Smooth muscle cell (in vitro differentiated cells): ENCODE measurements at regions not wholly inside any gene's neighbourhood (a gene's known extent, or its start where the extent isn't known, plus 50 kb on each side); places are given as distances from the start of the nearest gene placed in this dataset.

ENCODE experiments used
- DNase-seq: peaks from one replicate; lab custom pipeline; 2025; ENCODE audit not compliant: unreplicated experiment; lab: John Stamatoyannopoulos, UW
- H2AFZ ChIP-seq: fragments of 200-600 bp; sonication (generic); 2 replicates; pipeline ENCODE4 v1.6.0; 2016; ENCODE audit warnings: antibody characterized with exemption, low read depth, mild to moderate bottlenecking
- H3F3A ChIP-seq: fragments of 200-600 bp; sonication (generic); 2 replicates; pipeline ENCODE4 v1.6.0; 2017; ENCODE audit warnings: antibody characterized with exemption, low read depth
- H3K27ac ChIP-seq: fragments of 200-600 bp; sonication (generic); 2 replicates; pipeline ENCODE4 v1.5.1; 2016; ENCODE audit warnings: low read depth, mild to moderate bottlenecking
- H3K27me3 ChIP-seq: fragments of 200-600 bp; sonication (generic); 2 replicates; pipeline ENCODE4 v1.6.1; 2016; ENCODE audit warnings: low read depth, mild to moderate bottlenecking
- H3K36me3 ChIP-seq: fragments of 200-600 bp; sonication (generic); 2 replicates; pipeline ENCODE4 v1.5.1; 2016; ENCODE audit warnings: low read depth
- H3K4me1 ChIP-seq: fragments of 200-600 bp; sonication (generic); 2 replicates; pipeline ENCODE4 v1.5.1; 2016; ENCODE audit warnings: low read depth
- H3K4me2 ChIP-seq: fragments of 200-600 bp; sonication (generic); 2 replicates; pipeline ENCODE4 v1.6.0; 2016; ENCODE audit warnings: mild to moderate bottlenecking
- H3K4me3 ChIP-seq: fragments of 200-600 bp; sonication (generic); 2 replicates; pipeline ENCODE4 v1.5.1; 2016; ENCODE audit warnings: mild to moderate bottlenecking
- H3K79me2 ChIP-seq: fragments of 200-600 bp; sonication (generic); 2 replicates; pipeline ENCODE4 v1.6.0; 2016; ENCODE audit warnings: low read depth, mild to moderate bottlenecking
- H3K9ac ChIP-seq: fragments of 200-600 bp; sonication (generic); 2 replicates; pipeline ENCODE4 v1.6.0; 2016; ENCODE audit warnings: low read depth
- H3K9me3 ChIP-seq: fragments of 200-600 bp; sonication (generic); replicated peaks from 2 replicates; pipeline ENCODE4 v1.5.1; 2016; ENCODE audit warnings: low read depth
- H4K20me1 ChIP-seq: fragments of 200-600 bp; sonication (generic); 2 replicates; pipeline ENCODE4 v1.6.0; 2016; ENCODE audit warnings: low read depth
- WGBS: methylation state at CpG from one replicate; pipeline ENCODE4 v1.1.7; 2016; ENCODE audit warnings: low lambda C conversion rate; 5-methylcytosine and 5-hydroxymethylcytosine counted together
- TF ChIP-seq, protein P1 (sequence below): fragments of 200-600 bp; sonication (generic); IDR thresholded peaks from 2 replicates; pipeline ENCODE4 v1.5.1; 2017; ENCODE audit warnings: borderline replicate concordance, mild to moderate bottlenecking, antibody characterized with exemption; ENCODE audit not compliant: insufficient read depth, poor library complexity, severe bottlenecking

DNA sequence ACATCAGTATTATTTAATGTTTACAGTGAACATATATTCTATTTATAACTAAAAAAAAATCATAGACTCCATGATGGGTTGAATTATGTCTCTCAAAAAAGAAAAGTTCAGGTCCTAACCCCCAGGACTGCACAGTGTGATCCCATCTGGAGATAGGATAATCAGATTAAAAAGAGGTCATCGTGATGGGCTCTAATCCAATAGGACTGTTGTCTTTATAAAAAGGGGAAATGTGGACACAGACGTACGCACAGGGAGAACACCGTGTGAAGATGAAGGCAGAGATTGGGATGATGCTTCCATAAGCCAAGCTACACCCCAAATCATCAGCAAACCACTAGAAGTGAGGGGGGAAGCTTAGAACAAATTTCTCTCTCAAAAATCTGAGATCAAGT lies 221.4 kb downstream of the SNX18 start:
- Histone ChIP-seq H3K27ac (no peak overlapping the region), H3K27me3 (no peaks in the 10 kb centered on the region), H4K20me1 (no peaks in the 10 kb centered on the region), H3K4me2 (no peak overlapping the region), H3K36me3 (no peaks in the 10 kb centered on the region), H3K4me3 (no peak overlapping the region), H3K4me1 (peaks cover 19% of the 10 kb centered on the region), H3K79me2 (no peaks in the 10 kb centered on the region), H3K9me3 (no peaks in the 10 kb centered on the region), H2AFZ (no peak overlapping the region), H3K9ac (no peak overlapping the region), H3F3A (peaks cover 15% of the 10 kb centered on the region)
- WGBS: over 99% methylated on average over 4 of the region's 4 CpGs
- TF ChIP-seq, protein P1, sequence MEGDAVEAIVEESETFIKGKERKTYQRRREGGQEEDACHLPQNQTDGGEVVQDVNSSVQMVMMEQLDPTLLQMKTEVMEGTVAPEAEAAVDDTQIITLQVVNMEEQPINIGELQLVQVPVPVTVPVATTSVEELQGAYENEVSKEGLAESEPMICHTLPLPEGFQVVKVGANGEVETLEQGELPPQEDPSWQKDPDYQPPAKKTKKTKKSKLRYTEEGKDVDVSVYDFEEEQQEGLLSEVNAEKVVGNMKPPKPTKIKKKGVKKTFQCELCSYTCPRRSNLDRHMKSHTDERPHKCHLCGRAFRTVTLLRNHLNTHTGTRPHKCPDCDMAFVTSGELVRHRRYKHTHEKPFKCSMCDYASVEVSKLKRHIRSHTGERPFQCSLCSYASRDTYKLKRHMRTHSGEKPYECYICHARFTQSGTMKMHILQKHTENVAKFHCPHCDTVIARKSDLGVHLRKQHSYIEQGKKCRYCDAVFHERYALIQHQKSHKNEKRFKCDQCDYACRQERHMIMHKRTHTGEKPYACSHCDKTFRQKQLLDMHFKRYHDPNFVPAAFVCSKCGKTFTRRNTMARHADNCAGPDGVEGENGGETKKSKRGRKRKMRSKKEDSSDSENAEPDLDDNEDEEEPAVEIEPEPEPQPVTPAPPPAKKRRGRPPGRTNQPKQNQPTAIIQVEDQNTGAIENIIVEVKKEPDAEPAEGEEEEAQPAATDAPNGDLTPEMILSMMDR: no peak
- DNase-seq: no peak

DNA sequence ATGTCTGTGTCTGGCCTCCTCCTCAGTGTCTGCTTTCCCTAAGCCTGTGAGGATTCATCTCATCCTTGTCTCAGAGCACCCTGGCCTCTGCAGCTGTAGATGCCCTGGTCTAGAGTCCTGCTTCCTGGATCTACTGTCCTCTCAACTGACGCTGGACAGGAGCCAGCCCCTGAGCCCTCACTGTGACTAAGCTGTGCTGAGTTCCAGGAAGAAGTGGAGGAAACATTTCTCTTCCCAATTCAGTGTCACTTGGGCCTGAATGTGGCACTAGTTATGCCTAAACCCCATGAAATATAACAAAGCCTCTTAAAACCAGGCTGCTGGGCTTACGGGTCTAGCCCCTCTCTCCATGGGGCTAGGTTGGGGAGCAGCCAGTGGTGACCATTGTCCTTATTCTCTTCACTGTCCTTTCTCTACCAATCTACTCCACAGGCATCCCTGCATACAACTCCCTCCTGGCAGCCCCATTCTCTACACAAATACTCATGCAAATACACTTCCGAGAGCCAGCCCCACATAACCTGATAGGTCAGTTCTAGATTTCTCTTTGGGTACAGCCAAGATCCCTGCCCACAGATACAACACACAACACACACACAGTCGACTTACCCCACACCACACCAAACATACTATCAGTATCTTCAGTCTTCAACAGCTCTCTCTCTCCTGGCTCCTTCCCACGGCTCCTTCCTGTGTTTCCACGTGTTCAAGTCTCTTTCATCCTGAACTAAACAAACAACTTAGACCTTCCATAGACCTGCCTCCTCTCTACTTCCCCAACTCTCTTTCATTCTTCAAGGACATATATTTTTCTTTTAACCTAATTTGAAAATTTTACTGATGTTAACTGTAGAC lies 220.8 kb downstream of the SNX18 start:
- no peak for DNase-seq
- no peaks in the 10 kb centered on the region for H3K36me3 ChIP-seq
- H3K27me3 ChIP-seq: no peaks in the 10 kb centered on the region
- H4K20me1 ChIP-seq: no peaks in the 10 kb centered on the region
- H2AFZ ChIP-seq: peak overlapping the region; percentile 28
- no peak overlapping the region for H3K4me2 ChIP-seq
- H3K4me3 ChIP-seq: no peak overlapping the region
- no peaks in the 10 kb centered on the region for H3K79me2 ChIP-seq
- no peak overlapping the region for H3K9ac ChIP-seq
- peak overlapping the region; percentile 10 for H3K27ac ChIP-seq
- TF ChIP-seq, protein P1: no peak
- peaks cover 13% of the 10 kb centered on the region for H3K4me1 ChIP-seq
- 77% methylated on average over 6 of the region's 6 CpGs for WGBS
- no peaks in the 10 kb centered on the region for H3K9me3 ChIP-seq
- peaks cover 10% of the 10 kb centered on the region for H3F3A ChIP-seq

DNA sequence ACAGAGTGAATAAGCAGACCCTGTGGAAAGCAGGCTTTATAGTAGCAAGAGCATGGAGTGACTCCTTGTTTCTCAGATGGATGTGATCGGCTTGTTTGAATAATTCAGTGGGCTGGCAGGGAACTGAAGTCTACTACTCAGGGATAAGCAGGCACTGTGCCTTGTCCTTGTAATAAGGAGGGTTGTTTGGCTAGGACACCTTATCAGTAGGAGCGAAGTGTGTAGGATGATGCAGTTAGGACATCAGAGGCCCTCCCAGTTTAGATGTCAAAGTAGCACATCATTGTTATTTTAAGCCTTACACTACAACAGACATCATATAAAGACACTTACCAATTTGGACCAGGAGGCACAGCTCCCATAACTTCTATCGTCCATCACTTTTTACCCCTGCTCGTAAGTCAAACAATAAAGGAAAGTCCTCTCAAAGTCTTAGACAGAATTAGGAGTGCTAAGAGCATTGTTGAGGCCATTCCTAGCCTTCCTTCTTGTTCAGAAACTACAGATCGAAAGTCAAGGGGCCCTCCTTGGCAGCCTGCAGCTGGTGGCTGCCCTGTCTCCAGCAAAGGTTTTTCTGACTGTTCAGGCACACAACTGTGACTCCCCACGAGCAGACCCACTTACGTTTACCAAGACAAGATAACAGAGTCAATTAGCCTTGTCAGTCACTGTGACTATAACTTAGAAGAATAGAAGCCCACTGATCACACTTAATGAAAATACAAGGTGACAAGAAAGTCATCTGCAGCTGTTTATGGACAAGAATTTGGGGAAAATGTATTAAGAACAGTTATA lies 218.6 kb downstream of the SNX18 start:
- H3K27ac ChIP-seq: no peak overlapping the region

More for the DNA sequence above, 218.6 kb downstream of the SNX18 start:
- Histone ChIP-seq H3F3A (no peaks in the 10 kb centered on the region), H4K20me1 (no peaks in the 10 kb centered on the region), H2AFZ (no peak overlapping the region), H3K9me3 (no peaks in the 10 kb centered on the region), H3K36me3 (no peaks in the 10 kb centered on the region), H3K4me3 (no peak overlapping the region), H3K79me2 (no peaks in the 10 kb centered on the region), H3K4me2 (no peak overlapping the region), H3K27me3 (no peaks in the 10 kb centered on the region), H3K4me1 (no peaks in the 10 kb centered on the region), H3K9ac (no peak overlapping the region)
- whole genome bisulfite sequencing: 73% methylated on average over 7 of the region's 7 CpGs
- TF ChIP-seq, protein P1: no peak
- DNase-seq: no peak
